ENCODE measurements at regions not wholly inside any gene's neighbourhood (a gene's known extent, or its start where the extent isn't known, plus 50 kb on each side); places are given as distances from the start of the nearest gene placed in this dataset.

DNA sequence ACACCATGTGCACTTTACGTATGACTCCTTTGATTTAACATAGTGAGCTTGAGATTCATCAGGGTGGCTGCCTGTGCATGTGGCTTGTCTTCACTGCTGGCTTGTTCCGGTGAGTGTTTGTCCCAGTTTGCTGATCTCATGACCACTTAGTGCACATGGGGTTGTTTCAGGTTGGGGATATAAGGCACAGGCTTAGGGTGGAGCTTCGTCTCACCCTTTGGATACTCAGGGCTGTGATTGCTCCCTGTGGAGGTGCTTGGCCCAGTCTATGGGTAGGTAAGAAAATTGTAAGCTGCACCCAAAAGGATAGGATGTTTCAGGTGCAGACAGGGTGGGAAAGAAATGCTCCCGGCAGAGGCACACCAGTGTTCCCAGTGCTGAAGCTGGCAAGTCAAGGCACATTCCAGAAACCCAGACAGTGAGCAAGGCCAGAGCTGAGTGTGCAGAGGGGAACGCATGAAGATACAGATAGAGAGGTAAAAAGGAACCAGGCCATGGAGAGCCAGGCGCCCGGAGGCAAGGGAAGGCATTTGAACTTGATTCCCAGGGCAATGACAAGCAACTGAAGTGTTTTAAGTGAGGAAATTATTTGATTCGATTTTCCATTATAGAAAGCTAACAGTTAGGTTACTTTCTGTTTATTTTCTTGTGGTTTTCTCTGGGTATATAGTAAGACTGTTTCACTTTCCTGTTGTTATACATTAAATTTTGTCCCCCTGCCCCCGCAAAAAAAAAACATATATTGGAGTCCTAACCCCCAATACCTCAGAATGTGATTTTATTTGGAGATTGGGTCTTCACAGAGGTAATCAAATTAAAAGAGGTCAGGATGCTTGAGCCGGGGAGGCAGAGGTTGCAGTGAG is 289.8 kb upstream of the KLF6 start:
- Mint-ChIP-seq H3K4me3 (ENCODE audit: unreplicated experiment) (peak overlapping the region; percentile 10), H3K27me3 (ENCODE audit: low read depth) (no peaks in the 10 kb centered on the region), H3K27ac (ENCODE audit: unreplicated experiment) (peak overlapping the region; percentile 83), H3K36me3 (ENCODE audit: low read depth) (no peaks in the 10 kb centered on the region), H3K9me3 (ENCODE audit: low read depth) (no peaks in the 10 kb centered on the region), H3K4me1 (ENCODE audit: low read depth) (peaks cover 46% of the 10 kb centered on the region)
- no peak for DNase-seq (ENCODE audit: low spot score)
- TF ChIP-seq, protein P1, sequence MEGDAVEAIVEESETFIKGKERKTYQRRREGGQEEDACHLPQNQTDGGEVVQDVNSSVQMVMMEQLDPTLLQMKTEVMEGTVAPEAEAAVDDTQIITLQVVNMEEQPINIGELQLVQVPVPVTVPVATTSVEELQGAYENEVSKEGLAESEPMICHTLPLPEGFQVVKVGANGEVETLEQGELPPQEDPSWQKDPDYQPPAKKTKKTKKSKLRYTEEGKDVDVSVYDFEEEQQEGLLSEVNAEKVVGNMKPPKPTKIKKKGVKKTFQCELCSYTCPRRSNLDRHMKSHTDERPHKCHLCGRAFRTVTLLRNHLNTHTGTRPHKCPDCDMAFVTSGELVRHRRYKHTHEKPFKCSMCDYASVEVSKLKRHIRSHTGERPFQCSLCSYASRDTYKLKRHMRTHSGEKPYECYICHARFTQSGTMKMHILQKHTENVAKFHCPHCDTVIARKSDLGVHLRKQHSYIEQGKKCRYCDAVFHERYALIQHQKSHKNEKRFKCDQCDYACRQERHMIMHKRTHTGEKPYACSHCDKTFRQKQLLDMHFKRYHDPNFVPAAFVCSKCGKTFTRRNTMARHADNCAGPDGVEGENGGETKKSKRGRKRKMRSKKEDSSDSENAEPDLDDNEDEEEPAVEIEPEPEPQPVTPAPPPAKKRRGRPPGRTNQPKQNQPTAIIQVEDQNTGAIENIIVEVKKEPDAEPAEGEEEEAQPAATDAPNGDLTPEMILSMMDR (IDR thresholded peaks at IDR 0.05) = no peak

DNA sequence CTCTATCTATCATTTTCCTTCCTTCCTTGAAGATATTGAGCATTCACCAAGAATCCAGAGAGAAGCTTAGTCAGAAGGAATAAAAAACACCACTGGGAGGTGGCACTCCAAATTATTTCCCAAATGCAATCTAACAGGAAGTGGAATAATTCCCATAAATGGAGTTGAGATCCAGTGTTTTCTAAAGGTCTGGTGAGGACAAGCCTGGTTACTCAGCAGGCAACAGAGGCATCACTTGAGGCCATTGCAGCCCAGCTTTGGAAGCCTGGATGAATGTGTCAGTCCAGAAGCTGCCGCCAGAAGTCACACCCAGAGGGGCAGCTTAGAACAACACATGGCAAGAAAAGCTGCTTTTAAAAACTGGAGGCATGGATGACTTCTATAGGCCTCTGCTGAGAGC is 288.9 kb upstream of the KLF6 start:
- peak overlapping the region; percentile 68 for H3K27ac Mint-ChIP-seq (ENCODE audit: unreplicated experiment)
- DNase-seq (ENCODE audit: low spot score) = no peak
- no peak overlapping the region for H3K4me3 Mint-ChIP-seq (ENCODE audit: unreplicated experiment)
- no peaks in the 10 kb centered on the region for H3K9me3 Mint-ChIP-seq (ENCODE audit: low read depth)
- TF ChIP-seq, protein P1 (IDR thresholded peaks at IDR 0.05) = peak; percentile 28
- no peaks in the 10 kb centered on the region for H3K27me3 Mint-ChIP-seq (ENCODE audit: low read depth)
- H3K36me3 Mint-ChIP-seq (ENCODE audit: low read depth) = no peaks in the 10 kb centered on the region
- peaks cover 46% of the 10 kb centered on the region for H3K4me1 Mint-ChIP-seq (ENCODE audit: low read depth)

DNA sequence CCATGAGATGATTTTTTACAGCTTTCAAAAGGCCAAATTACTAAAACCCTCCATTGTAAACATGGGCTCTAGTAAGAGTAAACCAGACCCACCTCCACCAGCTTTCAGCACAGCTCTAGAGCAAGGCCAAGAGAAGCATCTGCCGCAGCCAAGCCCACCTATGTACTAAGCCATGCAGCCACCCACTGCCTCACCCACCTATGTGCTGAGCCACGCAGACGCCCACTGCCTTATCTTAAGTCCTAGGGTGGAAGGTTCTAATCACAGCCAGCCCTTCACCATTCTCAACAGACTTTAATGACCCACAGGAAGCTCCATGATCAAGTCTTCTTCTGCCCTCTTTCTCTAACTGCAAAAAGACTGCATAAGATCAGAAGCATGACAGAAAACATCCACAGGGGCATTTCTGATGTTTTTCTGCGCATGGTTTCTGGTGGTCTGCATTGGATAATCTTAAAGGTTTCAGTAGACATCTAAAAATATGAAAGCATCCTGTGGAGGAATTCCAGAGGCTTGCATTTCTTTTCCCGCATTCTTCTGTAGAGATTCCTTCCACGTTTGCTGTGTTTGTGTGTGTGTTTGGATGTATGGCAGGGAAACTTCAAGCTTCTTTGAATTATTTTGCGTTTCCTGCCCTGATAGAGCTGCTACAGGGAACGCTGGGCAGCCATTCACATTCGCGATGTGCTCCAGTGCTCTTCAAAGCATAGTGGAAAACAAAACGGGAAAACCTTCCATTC is 286.1 kb upstream of the KLF6 start:
- no peaks in the 10 kb centered on the region for H3K36me3 Mint-ChIP-seq (ENCODE audit: low read depth)
- H3K4me1 Mint-ChIP-seq (ENCODE audit: low read depth) = peaks cover 46% of the 10 kb centered on the region
- no peak for DNase-seq (ENCODE audit: low spot score)
- H3K9me3 Mint-ChIP-seq (ENCODE audit: low read depth) = no peaks in the 10 kb centered on the region
- H3K27ac Mint-ChIP-seq (ENCODE audit: unreplicated experiment) = peak overlapping the region; percentile 37
- no peak overlapping the region for H3K4me3 Mint-ChIP-seq (ENCODE audit: unreplicated experiment)
- TF ChIP-seq, protein P1 (IDR thresholded peaks at IDR 0.05) = no peak
- H3K27me3 Mint-ChIP-seq (ENCODE audit: low read depth) = no peaks in the 10 kb centered on the region

DNA sequence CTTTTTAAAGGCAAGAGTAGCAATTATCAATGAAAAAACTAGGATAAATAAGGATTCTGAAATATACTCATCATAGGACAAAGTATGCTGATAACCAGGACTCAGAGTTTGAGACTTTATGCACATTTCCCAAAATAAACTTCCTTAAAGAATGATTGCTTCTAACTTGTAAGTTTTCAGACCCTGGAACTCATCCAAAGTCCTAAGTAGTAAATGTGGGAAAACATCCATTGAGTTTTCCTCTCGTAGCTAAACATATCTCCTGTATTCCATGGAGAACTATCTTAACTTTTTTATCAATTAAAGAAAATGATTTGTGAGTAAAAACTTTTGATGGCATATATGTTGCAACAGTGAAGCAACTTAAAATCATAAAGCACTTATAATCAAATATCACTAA is 285.2 kb upstream of the KLF6 start:
- no peaks in the 10 kb centered on the region for H3K36me3 Mint-ChIP-seq (ENCODE audit: low read depth)
- no peak overlapping the region for H3K27ac Mint-ChIP-seq (ENCODE audit: unreplicated experiment)
- DNase-seq (ENCODE audit: low spot score) = no peak
- TF ChIP-seq, protein P1 (IDR thresholded peaks at IDR 0.05) = no peak
- H3K4me1 Mint-ChIP-seq (ENCODE audit: low read depth) = peaks cover 39% of the 10 kb centered on the region
- H3K27me3 Mint-ChIP-seq (ENCODE audit: low read depth) = no peaks in the 10 kb centered on the region
- H3K4me3 Mint-ChIP-seq (ENCODE audit: unreplicated experiment) = no peak overlapping the region
- no peaks in the 10 kb centered on the region for H3K9me3 Mint-ChIP-seq (ENCODE audit: low read depth)

DNA sequence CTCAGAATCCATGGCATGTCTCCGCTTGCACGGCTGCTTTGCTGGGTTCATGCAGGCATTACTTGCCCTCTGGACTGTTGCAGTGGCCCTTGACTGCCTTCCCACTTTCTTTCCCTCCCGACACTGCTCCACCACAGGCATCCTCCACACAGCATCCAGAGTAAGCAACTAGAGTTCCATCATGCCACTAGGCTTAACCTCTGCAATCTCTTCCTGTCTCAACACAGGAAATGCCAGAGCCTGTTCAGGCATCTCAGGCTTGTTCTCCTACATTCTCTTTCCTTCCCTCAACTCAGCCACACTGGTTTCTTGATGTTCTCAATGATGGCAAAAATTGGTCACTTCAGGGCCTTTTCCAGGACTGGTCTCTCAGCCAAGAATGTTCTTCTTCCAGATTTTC is 284.5 kb upstream of the KLF6 start:
- Mint-ChIP-seq H3K9me3 (ENCODE audit: low read depth) (no peaks in the 10 kb centered on the region), H3K36me3 (ENCODE audit: low read depth) (no peaks in the 10 kb centered on the region), H3K27ac (ENCODE audit: unreplicated experiment) (no peak overlapping the region), H3K27me3 (ENCODE audit: low read depth) (no peaks in the 10 kb centered on the region), H3K4me3 (ENCODE audit: unreplicated experiment) (no peak overlapping the region), H3K4me1 (ENCODE audit: low read depth) (peaks cover 32% of the 10 kb centered on the region)
- TF ChIP-seq, protein P1 (IDR thresholded peaks at IDR 0.05) = no peak
- DNase-seq (ENCODE audit: low spot score) = no peak

Data from chondrocyte (in vitro differentiated cells).